ENCODE measurements at regions not wholly inside any gene's neighbourhood (a gene's known extent, or its start where the extent isn't known, plus 50 kb on each side); places are given as distances from the start of the nearest gene placed in this dataset.

DNA sequence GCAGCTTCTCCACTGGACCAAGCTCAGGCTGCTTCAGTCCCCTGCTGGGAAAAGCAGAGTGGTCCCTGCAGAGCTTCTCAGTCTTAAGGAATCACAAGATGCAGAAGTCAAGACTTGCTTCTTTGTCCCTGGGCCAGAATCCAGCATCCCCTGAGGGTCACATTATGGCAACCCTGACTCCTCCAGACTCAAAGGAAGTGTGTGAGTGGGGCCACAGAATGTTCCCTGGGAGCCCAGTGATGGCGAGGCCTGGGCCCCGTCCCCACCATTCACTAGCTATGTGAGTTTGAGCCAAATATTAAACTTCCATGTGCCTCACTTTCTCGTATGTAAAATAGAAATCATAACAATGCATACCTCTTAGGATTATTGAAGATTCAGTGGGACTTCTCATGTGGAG lies 122.2 kb upstream of the NCAM1 start:
- TF ChIP-seq, protein P1, sequence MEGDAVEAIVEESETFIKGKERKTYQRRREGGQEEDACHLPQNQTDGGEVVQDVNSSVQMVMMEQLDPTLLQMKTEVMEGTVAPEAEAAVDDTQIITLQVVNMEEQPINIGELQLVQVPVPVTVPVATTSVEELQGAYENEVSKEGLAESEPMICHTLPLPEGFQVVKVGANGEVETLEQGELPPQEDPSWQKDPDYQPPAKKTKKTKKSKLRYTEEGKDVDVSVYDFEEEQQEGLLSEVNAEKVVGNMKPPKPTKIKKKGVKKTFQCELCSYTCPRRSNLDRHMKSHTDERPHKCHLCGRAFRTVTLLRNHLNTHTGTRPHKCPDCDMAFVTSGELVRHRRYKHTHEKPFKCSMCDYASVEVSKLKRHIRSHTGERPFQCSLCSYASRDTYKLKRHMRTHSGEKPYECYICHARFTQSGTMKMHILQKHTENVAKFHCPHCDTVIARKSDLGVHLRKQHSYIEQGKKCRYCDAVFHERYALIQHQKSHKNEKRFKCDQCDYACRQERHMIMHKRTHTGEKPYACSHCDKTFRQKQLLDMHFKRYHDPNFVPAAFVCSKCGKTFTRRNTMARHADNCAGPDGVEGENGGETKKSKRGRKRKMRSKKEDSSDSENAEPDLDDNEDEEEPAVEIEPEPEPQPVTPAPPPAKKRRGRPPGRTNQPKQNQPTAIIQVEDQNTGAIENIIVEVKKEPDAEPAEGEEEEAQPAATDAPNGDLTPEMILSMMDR (IDR thresholded peaks at IDR 0.05), result no peak
- TF ChIP-seq POLR2AphosphoS5 (IDR thresholded peaks at IDR 0.05; ENCODE audit: low read depth, low read length), result no peak
